Glutamatergic neuron (in vitro differentiated cells): ENCODE measurements at regions not wholly inside any gene's neighbourhood (a gene's known extent, or its start where the extent isn't known, plus 50 kb on each side); places are given as distances from the start of the nearest gene placed in this dataset.

Source experiments
- DNase-seq: peaks from one replicate; pipeline ENCODE4 v3.0.0; 2022
- H3K27ac Mint-ChIP-seq: one replicate; pipeline ENCODE4 v1.8.0; 2020; ENCODE audit warnings: mild to moderate bottlenecking, mixed read lengths, inconsistent platforms; ENCODE audit not compliant: unreplicated experiment
- H3K27me3 Mint-ChIP-seq: one replicate; pipeline ENCODE4 v1.8.0; 2020; ENCODE audit warnings: mild to moderate bottlenecking, moderate library complexity, mixed read lengths, inconsistent platforms; ENCODE audit not compliant: unreplicated experiment
- H3K36me3 Mint-ChIP-seq: one replicate; pipeline ENCODE4 v1.8.0; 2020; ENCODE audit warnings: mild to moderate bottlenecking, mixed read lengths, inconsistent platforms; ENCODE audit not compliant: unreplicated experiment
- H3K4me1 Mint-ChIP-seq: one replicate; pipeline ENCODE4 v1.8.0; 2020; ENCODE audit warnings: mild to moderate bottlenecking, low read depth, mixed read lengths, inconsistent platforms; ENCODE audit not compliant: unreplicated experiment
- H3K4me3 Mint-ChIP-seq: one replicate; pipeline ENCODE4 v1.8.0; 2020; ENCODE audit warnings: mild to moderate bottlenecking, mixed read lengths, inconsistent platforms; ENCODE audit not compliant: unreplicated experiment
- H3K9me3 Mint-ChIP-seq: one replicate; pipeline ENCODE4 v1.8.0; 2020; ENCODE audit warnings: mild to moderate bottlenecking, moderate library complexity, mixed read lengths, inconsistent platforms; ENCODE audit not compliant: unreplicated experiment
- TF ChIP-seq, protein P1 (sequence below): fragments of 200-600 bp; sonication (generic); IDR thresholded peaks from one replicate; pipeline ENCODE4 v1.5.0; 2021; ENCODE audit not compliant: partially characterized antibody, unreplicated experiment

DNA sequence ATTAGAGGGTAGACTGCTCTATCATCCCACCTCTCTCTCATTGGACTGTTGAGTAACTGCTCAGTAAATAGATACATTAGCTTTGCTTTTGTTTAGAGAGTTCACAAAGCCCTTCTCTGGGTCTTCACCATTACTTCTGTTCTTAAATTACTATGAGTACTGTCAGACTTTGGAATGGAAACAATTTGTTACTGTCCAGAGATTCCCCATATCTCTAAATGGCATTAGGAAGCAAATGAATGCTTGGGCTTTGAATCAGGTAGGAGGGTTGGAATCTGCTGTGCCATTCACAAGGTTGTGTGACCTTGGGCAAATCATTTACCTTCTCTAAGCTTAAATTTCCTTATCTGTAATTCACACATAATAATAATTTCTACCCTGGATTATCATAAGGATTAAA, 541.0 kb upstream of the FZD8 start:
- Mint-ChIP-seq H3K27ac (no peak overlapping the region), H3K36me3 (no peaks in the 10 kb centered on the region), H3K9me3 (peaks cover 2% of the 10 kb centered on the region), H3K27me3 (no peaks in the 10 kb centered on the region), H3K4me1 (peaks cover 6% of the 10 kb centered on the region), H3K4me3 (no peak overlapping the region)
- no peak for DNase-seq
- TF ChIP-seq, protein P1, sequence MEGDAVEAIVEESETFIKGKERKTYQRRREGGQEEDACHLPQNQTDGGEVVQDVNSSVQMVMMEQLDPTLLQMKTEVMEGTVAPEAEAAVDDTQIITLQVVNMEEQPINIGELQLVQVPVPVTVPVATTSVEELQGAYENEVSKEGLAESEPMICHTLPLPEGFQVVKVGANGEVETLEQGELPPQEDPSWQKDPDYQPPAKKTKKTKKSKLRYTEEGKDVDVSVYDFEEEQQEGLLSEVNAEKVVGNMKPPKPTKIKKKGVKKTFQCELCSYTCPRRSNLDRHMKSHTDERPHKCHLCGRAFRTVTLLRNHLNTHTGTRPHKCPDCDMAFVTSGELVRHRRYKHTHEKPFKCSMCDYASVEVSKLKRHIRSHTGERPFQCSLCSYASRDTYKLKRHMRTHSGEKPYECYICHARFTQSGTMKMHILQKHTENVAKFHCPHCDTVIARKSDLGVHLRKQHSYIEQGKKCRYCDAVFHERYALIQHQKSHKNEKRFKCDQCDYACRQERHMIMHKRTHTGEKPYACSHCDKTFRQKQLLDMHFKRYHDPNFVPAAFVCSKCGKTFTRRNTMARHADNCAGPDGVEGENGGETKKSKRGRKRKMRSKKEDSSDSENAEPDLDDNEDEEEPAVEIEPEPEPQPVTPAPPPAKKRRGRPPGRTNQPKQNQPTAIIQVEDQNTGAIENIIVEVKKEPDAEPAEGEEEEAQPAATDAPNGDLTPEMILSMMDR = no peak

DNA sequence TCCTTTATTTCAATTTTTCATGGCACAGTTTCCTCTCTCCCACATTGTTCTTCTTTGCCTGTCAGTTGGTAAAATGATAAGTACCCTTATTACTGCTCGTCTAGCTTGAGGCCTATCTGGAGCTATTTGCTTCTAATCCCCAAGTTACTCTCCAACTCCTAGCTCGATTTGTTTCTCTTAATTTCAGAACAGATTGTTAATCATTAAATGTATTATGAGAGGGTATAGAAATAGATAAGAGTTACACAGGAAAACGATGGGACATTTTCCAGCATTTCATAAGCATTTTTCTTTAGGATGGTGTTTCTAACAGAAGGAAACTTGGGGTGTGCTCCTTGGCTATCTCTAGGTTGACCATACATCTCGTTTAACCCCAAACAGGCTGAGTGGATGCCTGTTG, 540.5 kb upstream of the FZD8 start:
- Mint-ChIP-seq H3K4me3 (no peak overlapping the region), H3K4me1 (peaks cover 6% of the 10 kb centered on the region), H3K36me3 (no peaks in the 10 kb centered on the region), H3K9me3 (peaks cover 2% of the 10 kb centered on the region), H3K27ac (no peak overlapping the region), H3K27me3 (no peaks in the 10 kb centered on the region)
- no peak for DNase-seq
- TF ChIP-seq, protein P1 = no peak

DNA sequence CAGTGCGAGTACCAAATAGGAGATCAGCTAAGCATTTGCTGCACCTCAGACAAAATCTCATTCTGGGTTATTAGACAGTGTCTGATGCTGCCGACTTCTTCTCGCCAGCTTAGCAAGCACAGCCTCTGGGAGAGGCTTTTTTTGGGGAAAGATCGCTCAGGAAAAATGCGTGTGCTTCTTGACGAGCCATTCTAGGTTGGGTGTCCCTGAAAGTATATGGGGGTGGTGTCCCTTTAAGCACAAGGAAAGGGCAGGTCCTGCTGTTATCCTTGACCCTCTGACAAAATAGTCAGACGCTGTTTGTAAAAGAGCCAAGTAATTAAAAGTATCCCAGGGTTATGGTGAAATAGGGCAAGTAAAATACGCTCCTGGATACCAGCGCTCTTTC, 540.1 kb upstream of the FZD8 start:
- Mint-ChIP-seq H3K27me3 (no peaks in the 10 kb centered on the region), H3K4me1 (peaks cover 1% of the 10 kb centered on the region), H3K9me3 (peaks cover 2% of the 10 kb centered on the region), H3K4me3 (no peak overlapping the region), H3K27ac (no peak overlapping the region), H3K36me3 (no peaks in the 10 kb centered on the region)
- DNase-seq = no peak
- TF ChIP-seq, protein P1 = no peak

DNA sequence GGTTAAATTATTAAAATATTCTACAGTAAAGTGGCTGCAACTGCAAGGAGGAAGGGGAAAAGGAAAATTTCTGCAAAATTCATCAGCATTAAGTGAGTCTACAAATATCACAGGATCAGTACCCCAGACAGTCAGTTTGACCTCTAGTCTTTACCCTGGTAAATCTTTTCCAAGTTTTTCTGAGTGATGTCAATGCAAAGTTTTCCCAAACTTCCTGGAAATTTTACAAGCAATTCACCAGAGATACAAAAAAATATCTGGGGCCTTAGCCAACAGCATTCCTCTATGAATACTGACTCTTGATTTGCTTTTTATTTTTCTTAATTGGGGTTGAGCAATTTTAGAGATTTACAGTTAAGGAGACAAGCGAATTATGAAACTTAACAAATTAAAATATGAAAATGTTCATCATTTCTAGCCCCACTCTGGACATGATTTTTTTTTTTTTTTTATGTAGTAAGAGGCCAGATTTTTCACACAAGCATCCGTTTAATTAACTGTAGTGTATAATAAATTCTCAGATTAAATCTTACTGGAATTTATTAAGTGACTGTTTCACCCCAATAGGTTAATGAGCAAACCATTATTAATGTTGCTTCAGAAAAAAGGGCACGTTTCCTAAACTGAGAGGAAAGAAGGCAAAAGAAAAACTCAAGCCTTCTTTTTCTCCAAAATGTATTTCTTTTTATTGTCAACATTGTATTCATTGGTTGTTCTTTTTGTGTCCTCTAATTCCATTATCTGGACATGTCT, 539.5 kb upstream of the FZD8 start:
- Mint-ChIP-seq H3K4me1 (peaks cover 1% of the 10 kb centered on the region), H3K36me3 (no peaks in the 10 kb centered on the region), H3K4me3 (no peak overlapping the region), H3K27ac (no peak overlapping the region), H3K27me3 (peaks cover 2% of the 10 kb centered on the region), H3K9me3 (peaks cover 2% of the 10 kb centered on the region)
- DNase-seq = no peak
- TF ChIP-seq, protein P1 = no peak

DNA sequence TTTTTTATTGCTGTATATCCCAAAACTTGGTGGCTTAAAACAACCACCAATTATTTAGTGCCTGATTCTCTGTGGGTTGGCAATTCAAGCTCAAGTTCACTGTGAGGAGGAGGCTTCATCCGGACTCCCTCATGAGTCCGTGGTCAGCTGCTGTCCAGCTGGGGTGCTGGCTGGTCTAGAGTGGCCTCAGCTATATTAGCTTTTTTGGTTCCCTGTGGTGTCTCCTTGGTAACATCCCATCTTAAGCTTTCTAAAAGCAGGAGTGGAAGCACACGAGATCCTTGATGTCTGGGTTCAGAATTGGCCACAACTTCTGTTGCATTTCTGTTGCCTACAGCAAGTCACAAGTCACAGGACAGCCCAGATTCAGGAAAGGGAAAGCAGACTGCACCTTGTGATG, 536.5 kb upstream of the FZD8 start:
- Mint-ChIP-seq H3K36me3 (no peaks in the 10 kb centered on the region), H3K27ac (no peak overlapping the region), H3K9me3 (peaks cover 2% of the 10 kb centered on the region), H3K4me3 (no peak overlapping the region), H3K4me1 (peaks cover 3% of the 10 kb centered on the region), H3K27me3 (peaks cover 5% of the 10 kb centered on the region)
- TF ChIP-seq, protein P1 = no peak
- DNase-seq = no peak
